Progenitor cell of endocrine pancreas (in vitro differentiated cells): ENCODE measurements at regions not wholly inside any gene's neighbourhood (a gene's known extent, or its start where the extent isn't known, plus 50 kb on each side); places are given as distances from the start of the nearest gene placed in this dataset.

Experiments used
- DNase-seq: peaks from one replicate; pipeline ENCODE4 v3.0.0; 2021; ENCODE audit warnings: low spot score; ENCODE audit not compliant: unreplicated experiment
- H3K27ac Mint-ChIP-seq: 2 replicates; pipeline ENCODE4 v1.8.0; 2021; ENCODE audit warnings: mild to moderate bottlenecking, moderate library complexity, mixed read lengths
- H3K27me3 Mint-ChIP-seq: 2 replicates; pipeline ENCODE4 v1.8.0; 2021; ENCODE audit warnings: mixed read lengths
- H3K36me3 Mint-ChIP-seq: 2 replicates; pipeline ENCODE4 v1.8.0; 2022; ENCODE audit warnings: mixed read lengths; ENCODE audit not compliant: insufficient read depth
- H3K4me1 Mint-ChIP-seq: 2 replicates; pipeline ENCODE4 v1.8.0; 2021; ENCODE audit warnings: low read depth, mixed read lengths
- H3K4me3 Mint-ChIP-seq: 2 replicates; pipeline ENCODE4 v1.8.0; 2021; ENCODE audit warnings: low read depth, mild to moderate bottlenecking, moderate library complexity, mixed read lengths
- H3K9me3 Mint-ChIP-seq: 2 replicates; pipeline ENCODE4 v1.8.0; 2021; ENCODE audit warnings: low read depth, mixed read lengths
- CTCF ChIP-seq: fragments of 200-600 bp; sonication (generic); IDR thresholded peaks from one replicate; pipeline ENCODE4 v1.5.0; 2021; ENCODE audit warnings: antibody characterized with exemption, mild to moderate bottlenecking; ENCODE audit not compliant: unreplicated experiment

DNA sequence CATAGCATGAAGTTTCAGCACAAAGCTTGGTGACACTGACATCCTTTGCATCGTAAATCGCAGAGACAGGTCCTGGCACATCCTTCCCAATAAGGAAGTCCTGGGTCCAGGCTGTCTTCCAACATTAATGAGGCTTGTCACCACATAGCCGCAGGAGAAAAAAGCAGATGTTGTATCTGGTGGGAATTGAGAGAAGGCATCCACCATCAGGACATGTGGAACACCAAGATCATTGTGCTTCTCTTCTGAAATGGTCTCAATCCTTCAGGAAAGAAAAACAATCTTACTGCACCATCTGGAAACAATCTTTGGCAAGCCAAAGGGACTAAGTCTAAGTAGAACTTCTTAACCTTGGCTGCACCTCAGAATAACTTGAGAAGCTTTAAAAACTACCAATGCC lies 119.0 kb upstream of the ARHGAP28 start:
- H3K4me1 Mint-ChIP-seq, result peaks cover 23% of the 10 kb centered on the region
- H3K4me3 Mint-ChIP-seq, result no peak overlapping the region
- TF ChIP-seq CTCF, result no peak
- no peak for DNase-seq
- peaks cover 1% of the 10 kb centered on the region for H3K36me3 Mint-ChIP-seq
- peaks cover 21% of the 10 kb centered on the region for H3K9me3 Mint-ChIP-seq
- H3K27ac Mint-ChIP-seq, result no peak overlapping the region
- H3K27me3 Mint-ChIP-seq, result peaks cover 3% of the 10 kb centered on the region

- DNase-seq, result no peak
- Mint-ChIP-seq H3K4me3 (no peak overlapping the region), H3K9me3 (peaks cover 22% of the 10 kb centered on the region), H3K4me1 (peaks cover 1% of the 10 kb centered on the region), H3K27me3 (peaks cover 3% of the 10 kb centered on the region), H3K36me3 (peaks cover 1% of the 10 kb centered on the region), H3K27ac (no peak overlapping the region)
- no peak for TF ChIP-seq CTCF
Measured at GRCh38 chr18:6613581-6613980, 115.9 kb upstream of the ARHGAP28 start.

DNA sequence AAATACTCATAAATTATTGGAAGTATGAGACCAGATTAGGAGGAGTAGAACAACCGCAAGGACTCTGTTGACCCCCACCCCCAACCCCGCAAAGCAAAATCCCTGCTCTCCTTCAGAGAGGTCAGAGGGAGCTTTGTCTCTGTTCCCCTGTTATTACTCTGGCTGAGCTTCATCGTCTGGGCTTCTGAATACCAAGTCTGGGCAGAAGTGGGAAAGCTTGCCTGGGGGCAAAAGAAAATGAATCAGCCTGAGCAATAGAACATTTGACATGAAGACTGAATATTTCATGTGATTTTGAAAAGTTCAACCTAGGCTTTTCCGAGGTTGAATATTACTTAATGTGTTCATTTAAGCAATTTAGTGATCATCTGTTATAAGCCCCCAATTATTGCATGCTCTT lies 114.6 kb upstream of the ARHGAP28 start:
- Mint-ChIP-seq H3K27me3 (peaks cover 3% of the 10 kb centered on the region), H3K4me1 (peaks cover 1% of the 10 kb centered on the region), H3K27ac (no peak overlapping the region), H3K36me3 (peaks cover 3% of the 10 kb centered on the region), H3K9me3 (peaks cover 28% of the 10 kb centered on the region), H3K4me3 (no peak overlapping the region)
- no peak for DNase-seq
- TF ChIP-seq CTCF, result no peak

DNA sequence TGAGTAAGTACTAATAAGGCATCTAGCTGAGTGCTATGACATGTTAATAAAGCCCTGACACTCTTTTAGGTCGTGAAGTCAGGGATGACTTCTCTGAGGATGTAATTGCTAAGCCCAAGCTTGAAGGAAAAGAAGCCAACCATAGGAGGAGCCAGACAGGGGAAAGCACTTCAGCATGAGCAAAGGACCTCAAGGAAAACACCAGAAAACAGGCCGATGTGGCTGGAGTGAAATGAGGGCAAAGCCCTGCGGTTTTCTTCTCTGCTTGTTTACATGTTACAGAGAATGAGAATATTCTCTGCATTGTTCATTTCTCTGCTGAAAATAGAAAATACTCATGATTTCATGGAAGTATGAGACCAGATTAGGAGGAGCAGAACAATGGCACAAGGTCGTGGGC lies 112.5 kb upstream of the ARHGAP28 start:
- Mint-ChIP-seq H3K27me3 (peaks cover 3% of the 10 kb centered on the region), H3K4me1 (no peaks in the 10 kb centered on the region), H3K4me3 (no peak overlapping the region), H3K9me3 (peaks cover 26% of the 10 kb centered on the region), H3K36me3 (peaks cover 2% of the 10 kb centered on the region), H3K27ac (no peak overlapping the region)
- TF ChIP-seq CTCF, result no peak
- no peak for DNase-seq

DNA sequence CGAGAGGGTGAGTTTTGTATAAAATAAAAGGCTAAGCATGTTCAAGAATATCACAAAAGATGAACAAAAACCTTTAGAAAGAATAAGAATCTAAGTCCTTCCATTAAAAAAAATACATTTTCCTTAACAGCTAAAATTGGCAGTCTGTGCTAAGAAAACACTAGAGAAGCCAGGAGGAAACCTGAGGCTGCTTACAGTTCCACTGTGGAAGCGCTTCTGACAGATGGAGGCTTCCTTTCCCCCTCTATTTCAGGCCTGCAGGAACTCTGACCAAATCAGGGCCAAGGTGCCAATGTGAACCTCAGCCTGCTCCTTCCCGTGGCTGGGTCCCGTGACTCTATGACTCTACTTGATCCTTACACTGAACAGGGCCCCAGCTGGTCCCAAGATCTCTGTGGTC lies 108.1 kb upstream of the ARHGAP28 start:
- no peak overlapping the region for H3K27ac Mint-ChIP-seq
- H3K9me3 Mint-ChIP-seq, result peaks cover 8% of the 10 kb centered on the region
- H3K4me3 Mint-ChIP-seq, result no peak overlapping the region
- H3K4me1 Mint-ChIP-seq, result peaks cover 10% of the 10 kb centered on the region
- peaks cover 3% of the 10 kb centered on the region for H3K27me3 Mint-ChIP-seq
- TF ChIP-seq CTCF, result no peak
- no peak for DNase-seq
- H3K36me3 Mint-ChIP-seq, result peaks cover 2% of the 10 kb centered on the region
